HG02759 (cell line): ENCODE measurements at regions not wholly inside any gene's neighbourhood (a gene's known extent, or its start where the extent isn't known, plus 50 kb on each side); places are given as distances from the start of the nearest gene placed in this dataset.
"Not testable (repeated sequence)": the region's sequence is repeated elsewhere in the genome, so short reads cannot be mapped to it uniquely, and the experiment has no call there.

ENCODE experiments used
- ATAC-seq: cut with Tn5 transposase; IDR thresholded peaks from one replicate; pipeline ENCODE4 v1.9.1; 2021; ENCODE audit warnings: mild to moderate bottlenecking, moderate library complexity; ENCODE audit not compliant: unreplicated experiment

DNA sequence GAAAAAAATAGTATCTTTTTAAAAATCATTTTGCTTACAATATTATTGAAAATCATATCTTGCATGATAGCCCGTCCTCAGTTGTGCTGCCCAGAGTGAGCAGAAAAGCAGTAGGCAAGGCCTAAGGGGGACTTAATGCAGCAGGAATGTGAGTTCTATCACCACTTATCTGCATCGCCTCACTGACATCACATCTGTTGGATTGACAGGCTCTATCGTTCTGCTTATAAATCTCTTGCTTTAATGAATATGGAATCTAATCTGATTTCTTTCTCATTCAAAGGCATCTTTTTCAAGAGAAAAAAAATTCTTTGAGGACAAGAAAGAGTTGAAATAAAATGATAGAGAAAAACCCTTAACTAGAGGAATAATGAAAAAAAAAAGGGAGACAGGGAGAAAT lies 249.9 kb downstream of the PAPSS1 start:
- ATAC-seq = no peak

DNA sequence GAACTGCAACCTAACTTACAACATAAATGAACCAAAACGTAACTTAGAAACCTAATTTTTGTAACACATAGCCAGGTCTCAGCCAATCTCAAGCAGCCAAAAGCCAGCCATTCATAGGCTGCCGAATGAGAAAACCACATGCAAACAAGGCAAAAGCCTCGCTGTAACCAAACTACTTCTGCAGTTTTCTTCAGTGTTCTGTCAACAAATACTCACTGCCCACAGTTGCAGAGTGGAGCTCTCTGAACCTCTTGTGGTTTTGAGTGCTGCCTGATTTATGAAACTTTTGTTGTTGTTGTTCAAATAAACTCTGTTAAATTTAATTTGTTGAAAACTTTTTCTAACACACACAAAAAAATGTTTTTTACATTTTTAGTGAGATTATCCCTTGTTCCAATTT lies 251.2 kb downstream of the PAPSS1 start:
- ATAC-seq = no peak

DNA sequence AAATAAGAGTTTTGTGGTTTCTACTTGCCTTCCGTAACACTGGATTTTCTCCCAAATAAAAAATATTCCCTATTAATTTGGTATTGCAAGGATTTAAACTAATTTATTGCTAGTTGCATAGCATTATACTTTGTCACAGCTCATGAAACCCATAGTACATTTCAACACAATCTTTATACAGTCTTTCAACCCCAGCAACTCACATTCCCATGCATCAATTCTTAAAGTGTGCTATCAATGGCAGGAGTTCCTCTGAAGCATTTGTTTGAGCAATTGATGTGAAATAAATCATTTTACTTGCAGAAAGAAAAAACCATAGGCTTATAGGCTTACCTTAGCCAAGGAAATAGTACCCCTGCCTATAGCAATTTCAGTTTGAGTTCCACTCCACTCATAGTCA lies 251.9 kb downstream of the PAPSS1 start:
- ATAC-seq = no peak

DNA sequence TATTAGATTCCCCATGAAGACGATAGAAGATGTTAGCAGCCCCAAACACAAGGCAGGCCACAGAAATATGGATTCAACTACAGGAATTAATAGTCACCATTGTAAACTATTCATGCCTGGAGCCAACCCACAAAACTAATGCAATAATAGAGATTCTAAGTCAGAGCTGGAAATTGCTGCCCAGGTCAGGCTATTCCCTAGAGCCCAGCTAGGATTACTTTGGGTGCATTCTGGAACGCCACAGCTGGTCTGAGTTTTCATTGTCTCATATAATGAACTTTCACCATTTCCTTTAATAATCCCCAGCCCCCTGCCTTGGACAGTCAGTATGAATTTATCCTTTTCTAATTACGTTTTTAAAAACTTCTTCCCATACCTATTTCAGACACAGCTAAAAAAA lies 252.6 kb downstream of the PAPSS1 start:
- ATAC-seq = no peak

DNA sequence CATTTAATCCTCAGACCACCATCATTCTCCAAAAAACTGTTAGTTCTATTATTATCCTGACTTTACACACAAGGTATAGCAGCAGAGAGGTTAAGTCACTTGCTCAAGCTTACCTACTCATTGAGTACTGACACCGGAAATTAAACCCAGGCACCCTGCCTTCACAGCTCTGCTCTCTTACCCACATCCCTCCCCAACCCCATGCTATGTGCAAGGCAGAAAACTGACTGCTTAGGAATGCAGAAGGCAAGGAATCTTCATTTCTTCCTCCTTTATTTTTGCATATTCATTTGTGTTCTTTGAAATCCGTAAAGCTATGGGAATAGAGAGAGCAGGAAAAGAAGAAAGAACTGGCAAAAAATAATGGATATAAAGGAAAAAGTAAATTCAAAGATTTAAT lies 261.8 kb downstream of the PAPSS1 start:
- no peak for ATAC-seq

DNA sequence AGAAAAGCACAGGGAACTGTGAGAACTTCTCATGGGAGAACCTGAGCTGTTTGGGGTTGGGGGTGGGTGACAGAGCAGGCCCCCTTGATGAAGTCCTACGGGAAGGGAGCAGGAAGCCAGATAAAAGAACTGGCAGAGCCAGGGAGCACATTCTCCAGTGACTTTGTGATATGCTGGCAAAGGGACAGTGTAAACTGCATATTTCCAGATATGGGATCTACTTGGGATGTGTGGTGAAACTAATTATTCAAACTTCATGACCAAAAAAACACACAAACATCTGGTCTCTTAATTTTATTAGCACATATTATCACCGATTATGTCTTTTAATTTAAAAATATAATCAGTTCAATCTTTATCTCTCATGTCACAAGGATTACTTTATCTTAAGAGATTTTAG lies 266.0 kb downstream of the PAPSS1 start:
- ATAC-seq = no peak

DNA sequence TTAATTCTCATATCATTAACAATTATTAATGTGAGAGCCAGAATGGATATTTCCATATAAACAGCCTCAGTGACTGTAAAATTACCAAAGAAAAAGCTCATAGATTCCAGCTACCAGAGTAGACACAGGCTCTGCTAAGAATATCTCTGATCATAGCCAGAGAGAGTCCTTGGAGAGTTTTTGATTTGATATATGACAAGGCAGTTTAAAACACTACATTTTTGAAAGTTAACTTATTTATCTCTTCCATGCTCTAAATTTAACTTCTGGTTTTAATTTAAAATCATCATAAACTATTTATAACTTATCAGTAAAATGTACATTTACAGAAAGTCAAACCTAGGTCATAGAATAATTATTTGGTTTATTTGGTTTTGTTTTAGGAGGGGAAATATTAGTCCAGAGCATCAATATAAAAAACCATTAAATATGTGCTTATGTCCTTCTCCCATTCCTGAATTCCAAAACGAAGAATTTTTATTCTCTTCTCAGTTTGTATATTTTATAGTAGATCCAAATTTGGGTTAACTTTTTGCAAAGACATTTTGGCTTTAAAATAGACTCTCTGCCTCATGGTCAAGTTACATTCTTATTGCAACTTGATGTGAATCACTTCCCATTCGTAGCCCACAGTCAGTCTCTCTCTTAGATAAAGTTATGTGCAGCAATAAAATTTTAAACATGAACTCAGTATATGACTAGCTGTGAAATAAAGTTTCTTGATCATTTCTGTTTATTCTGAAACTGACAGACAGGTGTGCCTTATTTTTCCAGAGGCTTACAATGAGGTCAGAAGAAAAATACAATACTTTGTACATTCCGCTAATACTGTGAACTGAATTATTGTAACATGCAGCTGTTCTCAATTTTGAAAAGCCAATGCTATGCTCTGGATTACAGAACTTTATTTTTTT lies 267.1 kb downstream of the PAPSS1 start:
- ATAC-seq = no peak

DNA sequence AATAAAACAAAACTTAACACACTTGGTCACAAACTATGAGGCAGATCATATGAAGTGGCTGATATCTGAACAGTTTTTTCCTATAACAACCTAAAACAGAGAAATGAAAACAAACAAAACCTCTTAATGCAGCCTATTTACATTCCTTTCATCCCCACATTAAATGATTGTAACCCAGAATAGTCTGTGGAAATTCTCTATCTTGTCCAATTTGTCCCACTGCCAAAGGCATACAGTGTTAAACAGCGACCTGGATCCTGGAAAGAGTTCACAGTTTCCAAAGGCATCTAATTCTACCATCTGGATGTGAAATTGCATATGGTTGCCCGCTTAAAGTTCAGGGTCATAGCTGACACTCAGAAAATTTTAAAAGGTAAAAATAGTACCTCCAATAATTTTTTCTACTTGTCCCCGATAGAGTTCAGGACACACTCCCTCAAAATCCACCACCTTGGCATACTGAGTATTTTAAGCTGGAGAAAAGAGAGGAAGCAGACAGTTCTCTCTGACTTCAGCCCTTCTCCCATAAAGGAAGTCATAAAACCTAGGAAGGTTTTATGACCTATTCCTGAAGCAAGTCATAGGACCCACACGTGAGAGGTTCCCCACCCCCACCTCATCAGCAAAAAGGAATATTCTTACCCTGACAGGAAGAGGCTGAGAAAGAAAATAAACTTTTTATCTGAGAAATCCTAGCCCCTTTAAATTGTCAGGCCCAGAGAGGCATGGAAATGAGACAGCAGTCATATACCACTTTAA lies 270.2 kb downstream of the PAPSS1 start:
- ATAC-seq = no peak

DNA sequence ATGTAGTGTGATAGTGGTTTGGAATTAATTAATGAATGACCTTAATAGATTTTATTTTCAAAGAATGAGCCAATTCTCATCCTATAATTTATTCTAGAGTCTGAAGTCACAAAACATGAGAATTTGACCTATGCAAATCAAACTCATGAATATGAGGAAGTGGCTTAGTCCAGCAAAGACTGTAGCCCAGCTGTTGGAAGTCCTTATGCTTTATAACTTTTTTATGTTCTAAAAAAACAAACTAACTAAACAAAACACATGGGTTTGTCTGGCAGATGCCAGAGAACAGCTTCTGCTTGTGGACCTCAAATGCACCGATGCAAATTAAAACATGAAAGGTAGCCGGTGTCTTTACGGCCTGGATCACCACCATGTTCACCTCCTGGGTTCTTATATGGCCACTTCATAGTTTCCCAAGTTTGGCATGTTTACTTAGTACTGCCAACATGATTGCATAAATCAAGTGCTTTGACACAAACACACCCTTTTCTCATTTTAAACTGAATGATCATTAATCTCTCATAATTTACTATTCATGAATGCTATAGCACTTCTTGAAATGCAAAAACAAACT lies 277.4 kb downstream of the PAPSS1 start:
- ATAC-seq = no peak

DNA sequence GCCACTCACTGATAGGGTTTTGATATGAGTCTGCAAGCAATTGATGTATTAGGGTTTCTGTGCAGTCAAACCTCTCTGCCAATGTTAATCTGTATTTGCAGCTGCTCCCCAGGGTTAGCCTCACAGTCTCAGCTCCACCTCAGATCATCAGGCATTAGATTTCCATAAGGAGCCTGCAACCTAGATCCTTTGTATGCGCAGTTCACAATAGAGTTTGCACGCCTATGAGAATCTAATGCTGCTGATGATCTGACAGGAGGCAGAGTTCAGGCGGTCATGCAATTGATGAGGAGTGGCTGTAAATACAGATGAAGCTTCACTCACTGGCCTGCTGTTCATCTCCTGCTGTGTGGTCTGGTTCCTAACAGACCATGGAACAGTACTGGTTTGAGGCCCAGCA lies 280.6 kb downstream of the PAPSS1 start:
- no peak for ATAC-seq

DNA sequence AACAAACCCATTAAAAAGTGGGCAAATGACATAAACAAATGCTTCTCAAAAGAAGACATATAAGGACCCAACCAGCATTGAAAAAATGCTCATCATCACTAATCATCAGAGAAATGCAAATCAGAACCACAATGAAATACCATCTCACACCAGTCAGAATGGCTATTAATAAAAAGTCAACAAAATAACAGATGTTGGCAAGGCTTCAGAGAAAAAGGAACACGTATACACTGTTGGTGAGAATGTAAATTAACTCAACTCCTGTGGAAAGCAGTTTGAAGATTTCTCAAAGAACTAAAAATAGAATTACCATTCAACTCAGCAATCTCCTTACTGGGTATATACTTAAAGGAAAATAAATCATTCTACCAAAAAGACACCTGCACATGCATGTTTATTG lies 283.6 kb downstream of the PAPSS1 start:
- ATAC-seq = not testable (repeated sequence)

DNA sequence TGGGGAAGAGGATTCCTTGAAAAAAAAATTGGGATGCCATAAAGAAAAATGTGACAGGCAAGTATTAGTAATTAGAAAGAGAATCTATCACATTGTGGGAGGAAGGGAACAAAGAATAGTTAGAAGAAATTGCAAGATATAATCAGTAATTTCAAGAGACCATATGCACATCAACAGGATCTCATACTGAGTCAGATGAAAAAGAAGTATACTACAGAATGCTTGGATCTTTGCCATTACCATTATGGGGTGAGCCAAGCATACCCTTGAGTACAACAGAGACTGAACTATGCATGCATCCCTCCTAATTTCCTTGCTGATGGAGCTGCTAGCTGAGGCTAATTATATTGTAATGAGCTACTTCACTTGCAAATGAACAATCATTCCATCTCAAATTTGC lies 287.6 kb downstream of the PAPSS1 start:
- no peak for ATAC-seq

DNA sequence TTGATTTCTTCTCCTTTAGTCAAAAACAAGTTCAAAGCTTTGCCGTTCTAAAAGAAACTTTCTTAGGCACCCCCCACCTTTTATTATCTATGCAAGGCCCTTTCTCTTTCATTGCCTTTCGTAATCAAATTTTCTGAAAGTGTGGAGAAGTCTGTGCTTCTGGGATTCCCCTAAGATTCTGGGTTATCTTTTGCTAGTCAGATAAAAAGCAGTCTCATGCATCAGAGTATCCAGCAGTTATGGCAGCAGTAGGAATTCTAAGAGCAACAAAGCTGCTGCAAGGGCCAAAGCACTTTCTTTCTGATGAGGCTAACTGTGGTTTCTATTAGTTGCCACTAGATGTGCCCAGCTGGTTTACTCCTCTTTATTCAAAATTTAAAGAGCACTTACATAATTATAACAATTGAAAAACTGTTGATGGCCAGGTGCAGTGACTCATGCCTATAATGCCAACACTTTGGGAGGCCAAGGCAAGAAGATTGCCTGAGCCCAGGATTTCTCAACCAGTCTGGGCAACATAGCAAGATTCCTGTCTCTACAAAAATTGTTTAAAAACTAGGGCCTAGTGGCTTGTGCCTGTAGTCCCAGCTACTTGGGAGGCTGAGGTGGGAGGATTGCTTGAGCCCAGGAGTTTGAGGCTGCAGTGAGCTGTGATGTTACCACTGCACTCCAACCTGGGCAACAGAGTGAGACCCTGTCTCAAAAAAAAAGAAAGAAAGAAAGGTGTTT lies 296.2 kb downstream of the PAPSS1 start:
- no peak for ATAC-seq

DNA sequence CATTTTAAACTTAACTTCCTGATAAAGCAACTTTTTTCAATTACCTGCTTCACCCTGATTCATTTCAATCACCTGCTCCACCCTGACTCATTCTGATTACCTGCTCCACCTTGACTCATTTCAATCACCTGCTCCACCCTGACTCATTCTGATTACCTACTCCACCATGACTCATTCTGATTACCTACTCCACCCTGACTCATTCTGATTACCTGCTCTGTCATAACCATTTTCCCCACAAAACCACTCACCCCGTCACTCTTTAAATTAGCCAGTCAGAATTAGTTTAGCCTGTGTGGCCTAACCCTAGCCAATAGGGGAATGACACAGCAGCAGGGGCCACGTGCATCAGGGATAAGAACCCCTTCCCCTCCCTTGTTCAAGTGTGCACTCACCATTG lies 300.5 kb downstream of the PAPSS1 start:
- ATAC-seq = not testable (repeated sequence)

DNA sequence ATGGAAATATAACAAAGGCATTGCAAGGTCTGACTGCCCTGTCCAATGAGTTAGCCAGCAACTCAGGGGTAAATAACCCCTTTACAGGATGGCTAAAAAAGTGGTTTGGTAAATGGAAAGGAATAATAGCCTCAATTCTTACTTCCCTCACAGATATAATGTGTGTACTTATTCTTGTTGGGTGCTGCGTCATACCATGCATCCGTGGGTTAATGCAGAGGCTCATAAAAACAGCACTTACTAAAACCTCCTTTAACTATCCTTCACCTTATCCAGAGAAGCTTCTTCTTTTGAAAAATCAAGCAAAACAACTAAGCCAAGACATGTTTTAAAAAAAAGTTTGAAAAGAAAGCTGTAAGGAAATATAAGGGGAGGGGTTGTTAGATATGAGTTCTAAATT lies 301.0 kb downstream of the PAPSS1 start:
- ATAC-seq = no peak

DNA sequence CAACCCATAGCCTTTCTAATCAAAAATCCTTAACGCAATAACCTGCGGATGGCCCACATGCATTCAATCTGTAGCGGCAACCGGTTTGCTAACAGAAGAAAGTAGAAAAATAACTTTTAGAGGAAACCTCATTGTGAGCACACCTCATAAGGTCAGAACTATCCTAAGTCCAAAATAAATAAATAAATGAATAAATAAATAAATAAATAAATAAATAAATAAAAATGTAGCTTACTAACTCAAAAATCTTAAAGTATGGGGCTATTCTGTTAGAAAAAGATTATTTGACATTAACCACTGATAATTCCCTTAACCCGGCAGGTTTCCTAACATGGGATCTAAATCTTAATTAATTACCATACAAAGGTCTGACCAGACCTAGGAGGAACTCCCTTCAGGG lies 304.5 kb downstream of the PAPSS1 start:
- not testable (repeated sequence) for ATAC-seq

DNA sequence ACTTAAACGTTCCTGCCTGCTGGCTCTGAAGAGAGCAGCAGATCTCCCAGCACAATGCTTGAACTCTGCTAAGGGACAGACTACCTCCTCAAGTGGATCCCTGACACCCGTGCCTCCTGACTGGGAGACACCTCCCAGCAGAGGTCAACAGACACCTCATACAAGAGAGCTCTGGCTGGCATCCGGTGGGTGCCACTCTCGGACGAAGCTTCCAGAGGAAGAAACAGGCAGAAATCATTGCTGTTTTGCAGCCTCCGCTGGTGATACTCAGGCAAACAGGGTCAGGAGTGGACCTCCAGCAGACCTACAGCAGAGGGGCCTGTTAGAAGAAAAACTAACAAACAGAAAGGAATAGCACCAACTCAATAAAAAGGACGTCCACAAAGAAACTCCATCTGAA lies 310.2 kb downstream of the PAPSS1 start:
- not testable (repeated sequence) for ATAC-seq

DNA sequence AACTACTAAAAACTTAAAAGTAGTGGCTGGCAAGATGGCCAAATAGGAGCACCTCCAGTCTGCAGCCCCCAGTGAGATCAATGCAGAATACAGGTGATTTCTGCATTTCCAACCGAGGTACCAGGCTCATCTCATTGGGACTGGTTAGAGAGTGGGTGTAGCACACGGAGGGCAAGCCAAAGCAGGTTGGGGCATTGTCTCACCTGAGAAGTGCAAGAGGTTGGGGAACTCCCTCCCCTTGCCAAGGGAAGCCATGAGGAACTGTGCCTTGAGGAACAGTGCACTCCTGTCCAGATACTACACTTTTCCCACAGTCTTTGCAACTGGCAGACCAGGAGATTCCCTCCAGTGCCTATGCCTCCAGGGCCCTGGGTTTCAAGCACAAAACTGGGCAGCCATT lies 311.1 kb downstream of the PAPSS1 start:
- no peak for ATAC-seq

DNA sequence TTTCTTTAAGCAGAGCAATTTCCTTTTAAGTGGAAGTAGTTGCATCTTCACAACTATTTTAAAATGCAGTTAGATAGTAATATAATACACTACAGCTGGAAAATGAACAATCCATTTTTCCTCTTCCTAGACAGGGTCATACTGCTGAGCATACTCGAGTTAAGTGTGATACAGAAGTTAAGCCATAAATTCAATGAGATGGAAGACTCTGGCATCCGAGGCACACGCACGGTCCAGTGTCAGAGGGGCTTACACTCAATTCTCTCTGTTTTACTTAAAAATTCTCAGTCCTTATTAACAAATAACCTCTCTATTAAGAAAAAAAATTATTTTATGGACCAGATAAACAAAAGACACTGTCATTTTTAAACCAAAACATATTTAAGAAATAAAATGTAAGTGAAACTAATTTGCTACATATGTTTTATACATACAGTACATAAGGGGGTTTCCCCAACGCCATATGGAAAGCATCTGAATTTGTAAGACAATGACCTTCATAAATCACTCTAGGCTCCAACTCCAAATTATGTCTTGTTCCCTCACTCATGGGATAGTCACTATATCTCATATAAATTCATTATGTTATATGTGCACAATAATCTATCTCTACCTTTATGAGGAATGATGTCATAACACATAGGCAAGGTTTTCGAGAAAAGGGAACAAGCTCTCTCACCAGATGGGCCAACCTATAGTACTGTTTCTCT lies 315.3 kb downstream of the PAPSS1 start:
- ATAC-seq = no peak

DNA sequence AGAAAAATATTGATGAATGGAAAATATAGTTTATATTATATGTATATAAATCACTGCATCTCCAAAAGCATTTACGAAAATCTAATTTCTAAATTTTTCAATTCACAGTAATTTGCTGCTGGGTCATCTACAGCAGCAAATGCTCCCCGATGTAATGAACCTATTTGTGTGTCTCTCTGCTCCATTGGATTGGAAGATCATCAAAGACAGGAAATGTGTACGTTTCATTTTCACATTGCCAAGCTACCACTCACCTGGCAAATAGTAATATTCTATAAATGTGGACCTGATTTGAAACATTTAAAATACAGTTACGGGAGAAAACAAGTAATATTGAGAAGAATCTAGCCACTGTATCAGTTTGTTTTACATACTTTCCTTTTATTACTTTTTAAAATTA lies 317.7 kb downstream of the PAPSS1 start:
- ATAC-seq = no peak

DNA sequence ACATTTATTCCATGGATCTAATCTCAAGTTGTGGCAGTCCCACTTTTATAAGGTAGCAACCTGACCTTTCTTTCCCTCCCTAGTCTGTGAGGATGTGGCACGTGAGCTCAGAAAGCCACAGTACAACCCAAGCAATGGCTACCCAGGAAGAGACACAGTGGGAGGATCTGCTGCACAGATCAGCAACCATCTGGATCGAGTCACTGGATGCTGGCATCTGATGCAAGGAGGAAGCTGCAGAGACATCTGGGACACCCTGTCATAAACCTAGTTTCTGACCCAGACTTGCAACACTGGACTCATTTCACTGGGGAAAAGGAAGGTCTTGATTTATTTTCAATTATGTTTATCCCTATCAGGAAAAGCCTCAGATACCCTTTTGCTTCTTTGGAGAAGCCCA lies 327.1 kb downstream of the PAPSS1 start:
- no peak for ATAC-seq
